Left lung (tissue), 4 donors: ENCODE measurements at regions not wholly inside any gene's neighbourhood (a gene's known extent, or its start where the extent isn't known, plus 50 kb on each side); places are given as distances from the start of the nearest gene placed in this dataset.

Experiments
- ATAC-seq: fragments of 200-7000 bp; cut with Tn5 transposase; one replicate; pipeline ENCODE4 v1.9.1; 2020; ENCODE audit warnings: moderate library complexity
- DNase-seq, 4 donors: peaks; one replicate each; pipeline ENCODE4 v3.0.0-alpha.2; 2013 to 2020
- H3K27ac ChIP-seq, 2 donors: fragments of 200-600 bp; sonication (generic) in 1 of 2; one replicate each; pipeline versions ENCODE4 v1.5.0 to v1.8.0; 2020 to 2021
- H3K27me3 ChIP-seq, 2 donors: fragments of 200-600 bp; sonication (generic) in 1 of 2; one replicate each; pipeline versions ENCODE4 v1.5.0 to v1.8.0; 2020 to 2021
- H3K36me3 ChIP-seq, 2 donors: fragments of 200-600 bp; sonication (generic) in 1 of 2; one replicate each; pipeline versions ENCODE4 v1.5.0 to v1.8.0; 2020 to 2021
- H3K4me1 ChIP-seq, 2 donors: fragments of 200-600 bp; one replicate each; pipeline ENCODE4 v1.8.0; 2021
- H3K4me3 ChIP-seq, 2 donors: fragments of 200-600 bp; sonication (generic) in 1 of 2; one replicate each; pipeline versions ENCODE4 v1.5.0 to v1.8.0; 2020 to 2021; ENCODE audit warnings: mild to moderate bottlenecking in 1 of 2
- H3K9me3 ChIP-seq, 2 donors: fragments of 200-600 bp; sonication (generic) in 1 of 2; one replicate each; pipeline versions ENCODE4 v1.5.0 to v1.8.0; 2020 to 2021
- CTCF ChIP-seq, 2 donors: fragments of 200-600 bp; sonication (generic) in 1 of 2; IDR thresholded peaks; one replicate each; pipeline versions ENCODE4 v1.5.0 to v1.8.0; 2021; ENCODE audit warnings: antibody characterized with exemption in 2 of 2
- intact Hi-C, 2 donors: fragments of 100-400 bp; cut with DNase I; formaldehyde crosslinking; loops; one replicate each; pipeline versions ENCODE4 v1.11.2 to v1.14.2; 2022
- donor health status: DM: no; HTN: yes; CAD: no.
- donor health status: DM: no; HTN: no; CAD: no.

- TF ChIP-seq CTCF (IDR thresholded peaks at IDR 0.05) = no peak
- Histone ChIP-seq H3K4me3 (peak overlapping the region; percentile 46 to 59), H3K27ac (peak overlapping the region; percentile 45 to 78), H3K9me3 (no peaks in the 10 kb centered on the region), H3K27me3 (no peaks in the 10 kb centered on the region), H3K4me1 (peaks cover 5 to 28% of the 10 kb centered on the region in 2 donors), H3K36me3 (no peaks in the 10 kb centered on the region)
- ATAC-seq (peak; percentile 11), DNase-seq (peak in 2 of 4 donors; percentile 0 to 19)
- intact Hi-C loops = no loop called here
These were observed 109.9 kb upstream of the SLC25A33 start for GRCh38 chr1:9429342-9429711.

GRCh38 chr1:9434247-9435152 lies 104.8 kb upstream of the SLC25A33 start:
- no peak for TF ChIP-seq CTCF (IDR thresholded peaks at IDR 0.05)
- H3K36me3 ChIP-seq = no peaks in the 10 kb centered on the region
- ATAC-seq (no peak), DNase-seq (no peak)
- H3K9me3 ChIP-seq = no peaks in the 10 kb centered on the region
- intact Hi-C loops = loop anchor here in 1 of 2 donors (5.0 kb wide), 1 partner anchor 142 kb away; the partner anchor contains the start of gene SPSB1
- H3K4me1 ChIP-seq = peaks cover 7 to 17% of the 10 kb centered on the region in 2 donors
- no peak overlapping the region for H3K4me3 ChIP-seq
- H3K27me3 ChIP-seq = no peaks in the 10 kb centered on the region
- no peak overlapping the region for H3K27ac ChIP-seq

- no peaks in the 10 kb centered on the region for H3K27me3 ChIP-seq
- H3K9me3 ChIP-seq = no peaks in the 10 kb centered on the region
- ATAC-seq (no peak), DNase-seq (no peak)
- no peaks in the 10 kb centered on the region for H3K36me3 ChIP-seq
- H3K4me3 ChIP-seq = no peak overlapping the region
- peaks cover 5 to 13% of the 10 kb centered on the region in 2 donors for H3K4me1 ChIP-seq
- intact Hi-C loops = loop anchor here in 1 of 2 donors (5.0 kb wide), 1 partner anchor 143 kb away; the partner anchor contains the start of gene SPSB1
- H3K27ac ChIP-seq = peak overlapping the region in 1 of 2 donors; percentile 8
- TF ChIP-seq CTCF (IDR thresholded peaks at IDR 0.05) = no peak
These were observed 104.1 kb upstream of the SLC25A33 start for GRCh38 chr1:9435153-9435636.

- Histone ChIP-seq H3K36me3 (no peaks in the 10 kb centered on the region), H3K9me3 (no peaks in the 10 kb centered on the region), H3K4me3 (no peak overlapping the region), H3K27me3 (no peaks in the 10 kb centered on the region), H3K27ac (peak overlapping the region in 1 of 2 donors; percentile 8), H3K4me1 (peaks cover 5 to 15% of the 10 kb centered on the region in 2 donors)
- ATAC-seq (peak; percentile 7), DNase-seq (no peak)
- intact Hi-C loops = loop anchor here in 1 of 2 donors (5.0 kb wide), 1 partner anchor 144 kb away; the partner anchor contains the start of gene SPSB1
- TF ChIP-seq CTCF (IDR thresholded peaks at IDR 0.05) = no peak
These were observed 103.2 kb upstream of the SLC25A33 start for GRCh38 chr1:9435854-9436640.
